GM13976 (cell line): ENCODE measurements at regions not wholly inside any gene's neighbourhood (a gene's known extent, or its start where the extent isn't known, plus 50 kb on each side); places are given as distances from the start of the nearest gene placed in this dataset.

ENCODE experiments used
- DNase-seq: peaks from one replicate; pipeline ENCODE4 v3.0.0; 2012; ENCODE audit warnings: low spot score
- CTCF ChIP-seq: IDR thresholded peaks from 2 replicates; pipeline ENCODE4 v1.5.1; 2012; ENCODE audit warnings: borderline replicate concordance, mild to moderate bottlenecking; ENCODE audit not compliant: insufficient read depth; ENCODE audit errors: extremely low read depth, missing control alignments, control extremely low read depth
- in situ Hi-C: fragments of 300-500 bp; cut with MboI; formaldehyde crosslinking; loops from one replicate; pipeline ENCODE4 v1.12.0; 2022; ENCODE audit warnings: low sequenced_read_pairs, mixed read lengths, inconsistent platforms; ENCODE audit not compliant: unreplicated experiment

GRCh38 chr1:209473025-209473424 lies 110.5 kb upstream of the CAMK1G start:
- TF ChIP-seq CTCF = no peak

GRCh38 chr1:209480345-209480744 lies 103.2 kb upstream of the CAMK1G start:
- in situ Hi-C loops = no loop called here
- DNase-seq = no peak
- no peak for TF ChIP-seq CTCF

More at GRCh38 chr1:209473025-209473424, 110.5 kb upstream of the CAMK1G start:
- in situ Hi-C loops = no loop called here
- DNase-seq = no peak

- no peak for TF ChIP-seq CTCF
- in situ Hi-C loops = no loop called here
Observed at GRCh38 chr1:209483691-209484090, 99.8 kb upstream of the CAMK1G start.

GRCh38 chr1:209484429-209484828 lies 99.1 kb upstream of the CAMK1G start:
- in situ Hi-C loops = no loop called here
- no peak for DNase-seq
- TF ChIP-seq CTCF = no peak

More at GRCh38 chr1:209483691-209484090, 99.8 kb upstream of the CAMK1G start:
- no peak for DNase-seq

GRCh38 chr1:209485167-209485566 lies 98.3 kb upstream of the CAMK1G start:
- no peak for DNase-seq
- in situ Hi-C loops = no loop called here
- no peak for TF ChIP-seq CTCF

- in situ Hi-C loops = no loop called here
- no peak for DNase-seq
- TF ChIP-seq CTCF = no peak
Observed at GRCh38 chr1:209485751-209486150, 97.8 kb upstream of the CAMK1G start.
